Adrenal gland (tissue), 5 donors: ENCODE measurements at regions not wholly inside any gene's neighbourhood (a gene's known extent, or its start where the extent isn't known, plus 50 kb on each side); places are given as distances from the start of the nearest gene placed in this dataset.

Source experiments
- CTCF ChIP-seq, 6 experiments: fragments of 450-650 bp in 4 of 6; fragments of 200-600 bp in 2 of 6; sonication (generic) in 1 of 6; IDR thresholded peaks; 1 replicate in 5 of 6; 2 replicates in 1 of 6; pipeline versions ENCODE4 v1.5.1 to v1.8.0; 2016 to 2021; ENCODE audit warnings: antibody characterized with exemption in 6 of 6, mild to moderate bottlenecking in 2 of 6, moderate library complexity in 1 of 6
- POLR2A ChIP-seq, 2 donors: fragments of 450-650 bp; IDR thresholded peaks; one replicate each; pipeline ENCODE4 v1.6.1; 2017; ENCODE audit warnings: antibody characterized with exemption in 2 of 2, mild to moderate bottlenecking in 2 of 2, moderate library complexity in 1 of 2
- donor health status: DM: no; HTN: no; CAD: no.

GRCh38 chr13:90397503-90397902, 950.0 kb upstream of the MIR17HG start:
- no peak for TF ChIP-seq CTCF (IDR thresholded peaks at IDR 0.05)
- TF ChIP-seq POLR2A (IDR thresholded peaks at IDR 0.05), result no peak
